SK-N-SH treated with all-trans-retinoic acid at 6 μM for 48 hours (cell line): ENCODE measurements at regions not wholly inside any gene's neighbourhood (a gene's known extent, or its start where the extent isn't known, plus 50 kb on each side); places are given as distances from the start of the nearest gene placed in this dataset.

Experiments used
- ATAC-seq: fragments of 200-7000 bp; cut with Tn5 transposase; 3 replicates; pipeline ENCODE4 v1.9.1; 2020; ENCODE audit warnings: mild to moderate bottlenecking, moderate library complexity
- ARNTL ChIP-seq: fragments of 450-650 bp; formaldehyde crosslinking; IDR thresholded peaks from 2 replicates; pipeline ENCODE4 v1.5.0; 2020; ENCODE audit warnings: low read depth, mild to moderate bottlenecking, moderate library complexity, borderline replicate concordance
- BACH2 ChIP-seq: fragments of 250-450 bp; sonication (Bioruptor Pico); IDR thresholded peaks from 2 replicates; pipeline ENCODE4 v1.9.0; 2021; ENCODE audit warnings: mild to moderate bottlenecking, borderline replicate concordance
- CSDC2 ChIP-seq: fragments of 250-450 bp; sonication (Bioruptor Pico); IDR thresholded peaks from 2 replicates; pipeline ENCODE4 v1.5.0; 2020; ENCODE audit warnings: mild to moderate bottlenecking, moderate library complexity
- ESRRG ChIP-seq: fragments of 250-450 bp; sonication (Bioruptor Pico); IDR thresholded peaks from 2 replicates; pipeline ENCODE4 v1.6.1; 2021; ENCODE audit warnings: mild to moderate bottlenecking
- GLIS3 ChIP-seq: fragments of 250-450 bp; sonication (Bioruptor Pico); IDR thresholded peaks from 2 replicates; pipeline ENCODE4 v1.5.0; 2020; ENCODE audit warnings: mild to moderate bottlenecking, moderate library complexity
- ISL1 ChIP-seq: fragments of 250-450 bp; sonication (Bioruptor Pico); IDR thresholded peaks from 2 replicates; pipeline ENCODE4 v2.1.2; 2022; ENCODE audit warnings: mild to moderate bottlenecking, moderate library complexity
- PPARA ChIP-seq: fragments of 250-450 bp; sonication (Bioruptor Pico); IDR thresholded peaks from 2 replicates; pipeline ENCODE4 v1.5.0; 2020; ENCODE audit warnings: mild to moderate bottlenecking, borderline replicate concordance
- RARB ChIP-seq: fragments of 250-450 bp; sonication (Bioruptor Pico); IDR thresholded peaks from 2 replicates; pipeline ENCODE4 v1.8.0; 2021; ENCODE audit warnings: mild to moderate bottlenecking, moderate library complexity
- SNAI2 ChIP-seq: fragments of 250-450 bp; sonication (Bioruptor Pico); IDR thresholded peaks from 2 replicates; pipeline ENCODE4 v1.5.0; 2020; ENCODE audit warnings: mild to moderate bottlenecking, moderate library complexity
- TCF4 ChIP-seq: fragments of 250-450 bp; sonication (Bioruptor Pico); IDR thresholded peaks from 2 replicates; pipeline ENCODE4 v1.8.0; 2021; ENCODE audit warnings: mild to moderate bottlenecking, moderate library complexity, borderline replicate concordance
- TOX ChIP-seq: fragments of 250-450 bp; sonication (Bioruptor Pico); IDR thresholded peaks from 2 replicates; pipeline ENCODE4 v1.8.0; 2021; ENCODE audit warnings: mild to moderate bottlenecking, moderate library complexity, borderline replicate concordance
- ZC3H10 ChIP-seq: fragments of 250-450 bp; sonication (Bioruptor Pico); IDR thresholded peaks from 2 replicates; pipeline ENCODE4 v1.5.1; 2021; ENCODE audit warnings: mild to moderate bottlenecking, moderate library complexity
- ZFP3 ChIP-seq: fragments of 250-450 bp; sonication (Bioruptor Pico); IDR thresholded peaks from 2 replicates; pipeline ENCODE4 v1.5.0; 2020; ENCODE audit warnings: mild to moderate bottlenecking, moderate library complexity
- ZFP30 ChIP-seq: fragments of 450-650 bp; formaldehyde crosslinking; IDR thresholded peaks from 2 replicates; pipeline ENCODE4 v1.5.0; 2022; ENCODE audit warnings: mild to moderate bottlenecking, moderate library complexity
- ZNF565 ChIP-seq: fragments of 450-650 bp; formaldehyde crosslinking; conservative IDR thresholded peaks from 2 replicates; pipeline ENCODE4 v1.5.0; 2020; ENCODE audit warnings: low read depth, mild to moderate bottlenecking, moderate library complexity
- ZNF70 ChIP-seq: fragments of 450-650 bp; formaldehyde crosslinking; IDR thresholded peaks from 2 replicates; pipeline ENCODE4 v1.5.0; 2020; ENCODE audit warnings: mild to moderate bottlenecking, moderate library complexity
- ZNF8 ChIP-seq: fragments of 450-650 bp; formaldehyde crosslinking; IDR thresholded peaks from 2 replicates; pipeline ENCODE4 v1.5.0; 2020; ENCODE audit warnings: mild to moderate bottlenecking, moderate library complexity
- TF ChIP-seq, protein P1 (sequence below): fragments of 250-450 bp; sonication (Bioruptor Pico); IDR thresholded peaks from 2 replicates; pipeline ENCODE4 v1.5.1; 2021; ENCODE audit warnings: mild to moderate bottlenecking, moderate library complexity
- TF ChIP-seq, protein P2 (sequence below): fragments of 250-450 bp; sonication (Bioruptor Pico); IDR thresholded peaks from 2 replicates; pipeline ENCODE4 v1.5.1; 2020; ENCODE audit warnings: low read depth, mild to moderate bottlenecking, moderate library complexity
- TF ChIP-seq, protein P3 (sequence below): fragments of 250-450 bp; sonication (Bioruptor Pico); IDR thresholded peaks from 2 replicates; pipeline ENCODE4 v1.8.0; 2021; ENCODE audit warnings: low read depth, mild to moderate bottlenecking, moderate library complexity, borderline replicate concordance
- TF ChIP-seq, protein P4 (sequence below): fragments of 250-450 bp; sonication (Bioruptor Pico); IDR thresholded peaks from 2 replicates; pipeline ENCODE4 v1.5.0; 2020; ENCODE audit warnings: mild to moderate bottlenecking, moderate library complexity

DNA sequence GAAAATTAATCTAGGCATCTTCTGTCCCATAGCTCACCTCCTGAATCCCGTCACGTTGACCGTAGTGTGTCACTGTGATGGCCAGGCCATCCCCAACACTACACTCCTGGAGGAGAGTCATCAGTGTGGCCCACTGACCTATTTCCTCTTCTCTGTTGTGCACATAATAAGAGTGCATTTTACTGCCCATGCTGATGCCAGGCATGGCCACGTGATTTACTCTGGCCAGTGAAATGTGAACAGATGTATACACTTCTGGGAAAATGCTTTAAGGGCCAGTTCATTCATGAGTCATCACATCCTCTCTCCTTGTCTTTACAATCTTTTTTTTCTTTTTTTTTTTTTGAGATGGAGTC is 101.9 kb upstream of the PIP4K2A start:
- ATAC-seq: peak; percentile 95

DNA sequence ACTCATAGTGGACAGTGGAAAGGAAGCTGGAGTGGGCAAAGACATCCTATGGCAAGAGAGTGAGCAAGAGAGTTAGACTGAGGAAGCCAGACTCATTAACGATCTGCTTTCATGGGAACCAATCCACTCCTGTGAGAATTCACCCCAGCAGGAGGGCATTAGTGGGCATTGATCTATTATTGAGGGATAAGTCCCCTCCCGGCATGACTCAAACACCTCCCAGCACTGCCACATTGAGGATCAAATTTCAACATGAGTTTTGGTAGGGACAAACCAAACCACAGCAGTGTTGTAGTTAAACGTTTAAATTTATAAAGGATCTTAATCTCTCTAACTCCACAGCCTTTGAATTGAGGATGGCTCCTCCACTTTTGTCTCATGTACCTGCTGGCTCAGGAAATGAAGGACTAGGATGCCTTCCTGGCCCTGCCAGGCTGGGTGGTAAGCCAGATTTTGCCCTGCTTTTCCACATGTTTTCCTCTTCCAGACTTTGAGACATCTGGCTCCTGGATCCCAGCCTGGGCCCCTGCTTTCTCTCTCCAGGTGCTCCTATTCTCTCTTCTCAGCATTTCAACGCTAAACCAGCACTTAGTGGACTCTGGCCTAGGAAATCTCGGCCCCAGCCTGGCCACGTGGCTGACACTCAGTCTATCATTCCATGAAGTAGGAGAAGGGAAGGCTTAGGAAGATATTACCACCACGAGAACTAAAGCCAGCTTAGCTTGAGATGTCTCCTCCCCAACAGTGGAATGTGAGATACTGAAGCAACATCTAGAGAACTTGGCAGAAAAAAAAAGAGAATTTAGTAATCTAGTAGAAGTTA is 96.5 kb upstream of the PIP4K2A start:
- TF ChIP-seq, protein P1, sequence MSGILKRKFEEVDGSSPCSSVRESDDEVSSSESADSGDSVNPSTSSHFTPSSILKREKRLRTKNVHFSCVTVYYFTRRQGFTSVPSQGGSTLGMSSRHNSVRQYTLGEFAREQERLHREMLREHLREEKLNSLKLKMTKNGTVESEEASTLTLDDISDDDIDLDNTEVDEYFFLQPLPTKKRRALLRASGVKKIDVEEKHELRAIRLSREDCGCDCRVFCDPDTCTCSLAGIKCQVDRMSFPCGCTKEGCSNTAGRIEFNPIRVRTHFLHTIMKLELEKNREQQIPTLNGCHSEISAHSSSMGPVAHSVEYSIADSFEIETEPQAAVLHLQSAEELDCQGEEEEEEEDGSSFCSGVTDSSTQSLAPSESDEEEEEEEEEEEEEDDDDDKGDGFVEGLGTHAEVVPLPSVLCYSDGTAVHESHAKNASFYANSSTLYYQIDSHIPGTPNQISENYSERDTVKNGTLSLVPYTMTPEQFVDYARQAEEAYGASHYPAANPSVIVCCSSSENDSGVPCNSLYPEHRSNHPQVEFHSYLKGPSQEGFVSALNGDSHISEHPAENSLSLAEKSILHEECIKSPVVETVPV (CRISPR knock-in tag): no peak
- no peak for TF ChIP-seq TCF4
- no peak for TF ChIP-seq ZNF8 (CRISPR knock-in tag)
- TF ChIP-seq TOX (CRISPR knock-in tag): no peak
- TF ChIP-seq SNAI2 (CRISPR knock-in tag): no peak
- TF ChIP-seq, protein P2, sequence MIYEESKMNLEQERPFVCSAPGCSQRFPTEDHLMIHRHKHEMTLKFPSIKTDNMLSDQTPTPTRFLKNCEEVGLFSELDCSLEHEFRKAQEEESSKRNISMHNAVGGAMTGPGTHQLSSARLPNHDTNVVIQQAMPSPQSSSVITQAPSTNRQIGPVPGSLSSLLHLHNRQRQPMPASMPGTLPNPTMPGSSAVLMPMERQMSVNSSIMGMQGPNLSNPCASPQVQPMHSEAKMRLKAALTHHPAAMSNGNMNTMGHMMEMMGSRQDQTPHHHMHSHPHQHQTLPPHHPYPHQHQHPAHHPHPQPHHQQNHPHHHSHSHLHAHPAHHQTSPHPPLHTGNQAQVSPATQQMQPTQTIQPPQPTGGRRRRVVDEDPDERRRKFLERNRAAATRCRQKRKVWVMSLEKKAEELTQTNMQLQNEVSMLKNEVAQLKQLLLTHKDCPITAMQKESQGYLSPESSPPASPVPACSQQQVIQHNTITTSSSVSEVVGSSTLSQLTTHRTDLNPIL (CRISPR knock-in tag): no peak
- TF ChIP-seq ARNTL (CRISPR knock-in tag): no peak
- TF ChIP-seq ZNF565: no peak
- no peak for ATAC-seq

More for the DNA sequence above, 101.9 kb upstream of the PIP4K2A start:
- TF ChIP-seq ZC3H10 (CRISPR knock-in tag) (no peak), ZNF8 (CRISPR knock-in tag) (no peak), ZFP3 (CRISPR knock-in tag) (0 out of 2 replicates have a peak, but pooled peaks have one; percentile 8)

DNA sequence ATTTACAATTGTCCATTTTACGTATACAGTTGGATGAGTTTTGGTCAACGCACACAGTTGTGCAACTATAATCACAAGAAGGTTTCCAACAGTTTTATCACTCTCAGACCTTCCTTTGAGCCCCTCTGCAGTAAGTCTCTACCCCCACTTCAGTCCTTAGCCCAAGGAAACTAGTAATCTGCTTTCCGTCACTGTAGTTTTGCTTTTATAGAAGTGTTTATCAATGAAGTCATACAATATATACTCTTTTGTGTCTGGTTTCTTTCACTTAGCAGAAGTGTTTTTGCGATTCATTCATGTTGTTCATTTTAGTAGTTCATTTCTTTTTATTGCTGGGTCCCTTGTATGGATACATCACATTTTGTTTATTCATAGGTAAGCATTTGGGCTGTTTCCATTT is 92.9 kb upstream of the PIP4K2A start:
- no peak for ATAC-seq
- TF ChIP-seq, protein P1 (CRISPR knock-in tag): no peak
- TF ChIP-seq ISL1 (CRISPR knock-in tag) (no peak), ZNF70 (CRISPR knock-in tag) (no peak), ZC3H10 (CRISPR knock-in tag) (no peak), ZNF8 (CRISPR knock-in tag) (no peak), GLIS3 (no peak), ZNF565 (no peak), ZFP3 (CRISPR knock-in tag) (no peak)
- TF ChIP-seq, protein P3, sequence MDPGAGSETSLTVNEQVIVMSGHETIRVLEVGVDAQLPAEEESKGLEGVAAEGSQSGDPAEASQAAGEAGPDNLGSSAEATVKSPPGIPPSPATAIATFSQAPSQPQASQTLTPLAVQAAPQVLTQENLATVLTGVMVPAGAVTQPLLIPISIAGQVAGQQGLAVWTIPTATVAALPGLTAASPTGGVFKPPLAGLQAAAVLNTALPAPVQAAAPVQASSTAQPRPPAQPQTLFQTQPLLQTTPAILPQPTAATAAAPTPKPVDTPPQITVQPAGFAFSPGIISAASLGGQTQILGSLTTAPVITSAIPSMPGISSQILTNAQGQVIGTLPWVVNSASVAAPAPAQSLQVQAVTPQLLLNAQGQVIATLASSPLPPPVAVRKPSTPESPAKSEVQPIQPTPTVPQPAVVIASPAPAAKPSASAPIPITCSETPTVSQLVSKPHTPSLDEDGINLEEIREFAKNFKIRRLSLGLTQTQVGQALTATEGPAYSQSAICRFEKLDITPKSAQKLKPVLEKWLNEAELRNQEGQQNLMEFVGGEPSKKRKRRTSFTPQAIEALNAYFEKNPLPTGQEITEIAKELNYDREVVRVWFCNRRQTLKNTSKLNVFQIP: no peak
- TF ChIP-seq, protein P4, sequence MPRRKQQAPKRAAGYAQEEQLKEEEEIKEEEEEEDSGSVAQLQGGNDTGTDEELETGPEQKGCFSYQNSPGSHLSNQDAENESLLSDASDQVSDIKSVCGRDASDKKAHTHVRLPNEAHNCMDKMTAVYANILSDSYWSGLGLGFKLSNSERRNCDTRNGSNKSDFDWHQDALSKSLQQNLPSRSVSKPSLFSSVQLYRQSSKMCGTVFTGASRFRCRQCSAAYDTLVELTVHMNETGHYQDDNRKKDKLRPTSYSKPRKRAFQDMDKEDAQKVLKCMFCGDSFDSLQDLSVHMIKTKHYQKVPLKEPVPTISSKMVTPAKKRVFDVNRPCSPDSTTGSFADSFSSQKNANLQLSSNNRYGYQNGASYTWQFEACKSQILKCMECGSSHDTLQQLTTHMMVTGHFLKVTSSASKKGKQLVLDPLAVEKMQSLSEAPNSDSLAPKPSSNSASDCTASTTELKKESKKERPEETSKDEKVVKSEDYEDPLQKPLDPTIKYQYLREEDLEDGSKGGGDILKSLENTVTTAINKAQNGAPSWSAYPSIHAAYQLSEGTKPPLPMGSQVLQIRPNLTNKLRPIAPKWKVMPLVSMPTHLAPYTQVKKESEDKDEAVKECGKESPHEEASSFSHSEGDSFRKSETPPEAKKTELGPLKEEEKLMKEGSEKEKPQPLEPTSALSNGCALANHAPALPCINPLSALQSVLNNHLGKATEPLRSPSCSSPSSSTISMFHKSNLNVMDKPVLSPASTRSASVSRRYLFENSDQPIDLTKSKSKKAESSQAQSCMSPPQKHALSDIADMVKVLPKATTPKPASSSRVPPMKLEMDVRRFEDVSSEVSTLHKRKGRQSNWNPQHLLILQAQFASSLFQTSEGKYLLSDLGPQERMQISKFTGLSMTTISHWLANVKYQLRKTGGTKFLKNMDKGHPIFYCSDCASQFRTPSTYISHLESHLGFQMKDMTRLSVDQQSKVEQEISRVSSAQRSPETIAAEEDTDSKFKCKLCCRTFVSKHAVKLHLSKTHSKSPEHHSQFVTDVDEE (CRISPR knock-in tag): no peak

DNA sequence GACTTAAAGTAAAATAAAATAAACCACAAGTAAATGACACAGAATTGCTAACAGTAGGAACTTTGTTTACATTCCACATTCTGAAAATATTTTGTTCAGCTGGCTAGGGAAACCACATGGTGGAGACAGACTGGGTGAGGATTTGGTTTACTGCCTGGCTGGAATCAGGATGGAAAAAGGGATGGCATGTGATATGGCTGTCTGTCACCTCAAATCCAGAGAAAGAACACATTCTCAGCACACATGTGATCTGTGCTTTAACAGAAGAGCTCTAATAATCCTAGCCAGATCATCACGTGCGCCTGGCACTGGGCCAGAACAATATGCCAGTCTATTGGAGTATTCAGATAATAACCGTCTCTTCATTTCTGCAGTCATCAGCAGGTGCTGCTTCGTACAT is 90.9 kb upstream of the PIP4K2A start:
- ATAC-seq: peak; percentile 75
- no peak for TF ChIP-seq ZNF565
- no peak for TF ChIP-seq ZNF70 (CRISPR knock-in tag)
- TF ChIP-seq RARB (CRISPR knock-in tag): no peak
- TF ChIP-seq PPARA (CRISPR knock-in tag): no peak
- no peak for TF ChIP-seq SNAI2 (CRISPR knock-in tag)
- no peak for TF ChIP-seq CSDC2 (CRISPR knock-in tag)
- no peak for TF ChIP-seq ESRRG
- TF ChIP-seq GLIS3: no peak
- TF ChIP-seq, protein P1 (CRISPR knock-in tag): no peak
- no peak for TF ChIP-seq ZC3H10 (CRISPR knock-in tag)
- TF ChIP-seq, protein P4 (CRISPR knock-in tag): no peak
- no peak for TF ChIP-seq BACH2 (CRISPR knock-in tag)
- no peak for TF ChIP-seq ZFP30 (CRISPR knock-in tag)
- no peak for TF ChIP-seq ZFP3 (CRISPR knock-in tag)
